WTC11 (cell line): ENCODE measurements at regions not wholly inside any gene's neighbourhood (a gene's known extent, or its start where the extent isn't known, plus 50 kb on each side); places are given as distances from the start of the nearest gene placed in this dataset.

Experiments used
- ATAC-seq: fragments of 200-7000 bp; cut with Tn5 transposase; 2 replicates; pipeline ENCODE4 v1.10.0; 2021; ENCODE audit warnings: mild to moderate bottlenecking, moderate library complexity
- CTCF ChIA-PET: fragments of 300-600 bp; sonication (Branson Sonifier 250); formaldehyde crosslinking; loops from one replicate; lab custom pipeline; 2021; ENCODE audit warnings: antibody characterized with exemption; lab: Charles Lee
- POLR2A ChIA-PET: fragments of 350-600 bp; sonication (Branson Sonifier 250); formaldehyde crosslinking; loops from one replicate; lab custom pipeline; 2021; ENCODE audit warnings: antibody characterized with exemption; lab: Charles Lee
- DNase-seq: peaks from one replicate; pipeline ENCODE4 v3.0.0; 2021; ENCODE audit warnings: low spot score
- H3K27ac Mint-ChIP-seq: 2 replicates; pipeline ENCODE4 v1.8.0; 2021; ENCODE audit warnings: mixed read lengths
- H3K27me3 Mint-ChIP-seq: 2 replicates; pipeline ENCODE4 v1.8.0; 2021; ENCODE audit warnings: low read depth, mild to moderate bottlenecking, moderate library complexity, mixed read lengths
- H3K36me3 Mint-ChIP-seq: 2 replicates; pipeline ENCODE4 v1.8.0; 2021; ENCODE audit warnings: mixed read lengths
- H3K4me1 Mint-ChIP-seq: 2 replicates; pipeline ENCODE4 v1.8.0; 2022; ENCODE audit warnings: mixed read lengths
- H3K4me3 Mint-ChIP-seq: 2 replicates; pipeline ENCODE4 v1.8.0; 2021; ENCODE audit warnings: mild to moderate bottlenecking, moderate library complexity, mixed read lengths
- H3K9me3 Mint-ChIP-seq: 2 replicates; pipeline ENCODE4 v1.8.0; 2021; ENCODE audit warnings: mixed read lengths
- ATF2 ChIP-seq: sonication (generic); formaldehyde crosslinking; IDR thresholded peaks from 2 replicates; pipeline ENCODE4 v1.8.1; 2022; ENCODE audit warnings: low read depth, missing genetic modification reagents, borderline replicate concordance
- ATF6 ChIP-seq: sonication (generic); formaldehyde crosslinking; IDR thresholded peaks from 2 replicates; pipeline ENCODE4 v1.8.1; 2023; ENCODE audit warnings: mild to moderate bottlenecking, missing genetic modification reagents
- ELF4 ChIP-seq: sonication (generic); formaldehyde crosslinking; IDR thresholded peaks from 2 replicates; pipeline ENCODE4 v1.8.1; 2022; ENCODE audit warnings: low read depth, mild to moderate bottlenecking, moderate library complexity, missing genetic modification reagents
- FOXK1 ChIP-seq: sonication (generic); formaldehyde crosslinking; IDR thresholded peaks from 2 replicates; pipeline ENCODE4 v1.8.0; 2022; ENCODE audit warnings: mild to moderate bottlenecking, moderate library complexity, missing genetic modification reagents
- IRF2 ChIP-seq: sonication (generic); formaldehyde crosslinking; IDR thresholded peaks from 2 replicates; pipeline ENCODE4 v1.8.0; 2022; ENCODE audit warnings: low read depth, missing genetic modification reagents, borderline replicate concordance
- JUN ChIP-seq: sonication (generic); formaldehyde crosslinking; IDR thresholded peaks from 2 replicates; pipeline ENCODE4 v1.8.0; 2023; ENCODE audit warnings: mild to moderate bottlenecking, missing genetic modification reagents
- MXD4 ChIP-seq: fragments of 250-450 bp; sonication (Bioruptor Pico); IDR thresholded peaks from 2 replicates; pipeline ENCODE4 v1.8.0; 2021; ENCODE audit warnings: mild to moderate bottlenecking, moderate library complexity, borderline replicate concordance
- NFATC4 ChIP-seq: fragments of 250-450 bp; sonication (Bioruptor Pico); IDR thresholded peaks from 2 replicates; pipeline ENCODE4 v1.9.0; 2021; ENCODE audit warnings: mild to moderate bottlenecking
- OVOL2 ChIP-seq: fragments of 250-450 bp; sonication (Bioruptor Pico); IDR thresholded peaks from 2 replicates; pipeline ENCODE4 v1.9.0; 2021; ENCODE audit warnings: mild to moderate bottlenecking, borderline replicate concordance
- PRDM15 ChIP-seq: sonication (generic); formaldehyde crosslinking; IDR thresholded peaks from 2 replicates; pipeline ENCODE4 v1.8.0; 2022; ENCODE audit warnings: missing genetic modification reagents
- SMAD3 ChIP-seq: sonication (generic); formaldehyde crosslinking; IDR thresholded peaks from 2 replicates; pipeline ENCODE4 v1.8.0; 2022; ENCODE audit warnings: missing genetic modification reagents, mild to moderate bottlenecking, borderline replicate concordance
- TCF7 ChIP-seq: sonication (generic); formaldehyde crosslinking; IDR thresholded peaks from 2 replicates; pipeline ENCODE4 v1.8.0; 2022; ENCODE audit warnings: mild to moderate bottlenecking, low read depth, missing genetic modification reagents, moderate library complexity
- ZNF281 ChIP-seq: sonication (generic); formaldehyde crosslinking; IDR thresholded peaks from 2 replicates; pipeline ENCODE4 v1.8.0; 2023; ENCODE audit warnings: mild to moderate bottlenecking, missing genetic modification reagents
- ZNF416 ChIP-seq: fragments of 250-450 bp; sonication (Bioruptor Pico); IDR thresholded peaks from 2 replicates; pipeline ENCODE4 v1.9.0; 2021; ENCODE audit warnings: mild to moderate bottlenecking, inconsistent platforms
- ZSCAN18 ChIP-seq: fragments of 250-450 bp; sonication (Bioruptor Pico); IDR thresholded peaks from 2 replicates; pipeline ENCODE4 v2.1.2; 2022; ENCODE audit warnings: mild to moderate bottlenecking, moderate library complexity
- TF ChIP-seq, protein P1 (sequence below): sonication (generic); formaldehyde crosslinking; IDR thresholded peaks from 2 replicates; pipeline ENCODE4 v1.8.1; 2023; ENCODE audit warnings: mild to moderate bottlenecking, moderate library complexity, missing genetic modification reagents

DNA sequence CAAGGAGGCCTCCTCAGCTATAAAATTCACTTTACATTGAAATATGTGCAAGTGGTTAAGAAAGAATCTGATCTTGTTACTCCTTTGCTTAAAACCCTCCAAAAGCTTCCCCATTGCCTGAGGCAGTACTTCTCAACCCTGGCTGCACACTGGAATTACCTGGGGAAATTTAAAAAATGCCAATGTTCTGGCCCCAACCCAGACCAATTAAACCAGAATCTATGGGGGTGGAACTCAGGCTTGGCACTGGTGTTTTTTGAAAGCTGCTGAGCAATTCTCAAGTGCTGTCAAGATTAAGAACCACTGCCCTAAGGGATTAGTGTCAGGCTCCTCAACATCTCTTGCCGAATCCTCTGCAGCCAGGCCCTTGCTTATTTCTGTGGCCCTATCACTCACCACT is 269.6 kb downstream of the ELAVL2 start:
- ChIA-PET POLR2A (no interaction called here), CTCF (no interaction called here)
- no peak; the same call in none of the 2 replicates for ATAC-seq
- Mint-ChIP-seq H3K4me1 (peaks cover 28% of the 10 kb centered on the region), H3K9me3 (peaks cover 13% of the 10 kb centered on the region), H3K27ac (no peak overlapping the region), H3K36me3 (no peaks in the 10 kb centered on the region)
- TF ChIP-seq ATF2 (CRISPR knock-in tag) (no peak), FOXK1 (CRISPR knock-in tag) (no peak), OVOL2 (no peak), PRDM15 (CRISPR knock-in tag) (no peak), ELF4 (CRISPR knock-in tag) (no peak), ZNF416 (no peak), MXD4 (CRISPR knock-in tag) (no peak), JUN (CRISPR knock-in tag) (no peak), TCF7 (CRISPR knock-in tag) (no peak), ATF6 (CRISPR knock-in tag) (no peak), ZNF281 (CRISPR knock-in tag) (no peak), NFATC4 (no peak), SMAD3 (no peak), ZSCAN18 (no peak), IRF2 (no peak)
- TF ChIP-seq, protein P1, sequence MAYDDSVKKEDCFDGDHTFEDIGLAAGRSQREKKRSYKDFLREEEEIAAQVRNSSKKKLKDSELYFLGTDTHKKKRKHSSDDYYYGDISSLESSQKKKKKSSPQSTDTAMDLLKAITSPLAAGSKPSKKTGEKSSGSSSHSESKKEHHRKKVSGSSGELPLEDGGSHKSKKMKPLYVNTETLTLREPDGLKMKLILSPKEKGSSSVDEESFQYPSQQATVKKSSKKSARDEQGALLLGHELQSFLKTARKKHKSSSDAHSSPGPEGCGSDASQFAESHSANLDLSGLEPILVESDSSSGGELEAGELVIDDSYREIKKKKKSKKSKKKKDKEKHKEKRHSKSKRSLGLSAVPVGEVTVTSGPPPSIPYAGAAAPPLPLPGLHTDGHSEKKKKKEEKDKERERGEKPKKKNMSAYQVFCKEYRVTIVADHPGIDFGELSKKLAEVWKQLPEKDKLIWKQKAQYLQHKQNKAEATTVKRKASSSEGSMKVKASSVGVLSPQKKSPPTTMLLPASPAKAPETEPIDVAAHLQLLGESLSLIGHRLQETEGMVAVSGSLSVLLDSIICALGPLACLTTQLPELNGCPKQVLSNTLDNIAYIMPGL (CRISPR knock-in tag): no peak
- TF ChIP-seq, all 79 proteins: peak for 0
- H3K27me3 Mint-ChIP-seq: no peaks in the 10 kb centered on the region
- H3K4me3 Mint-ChIP-seq: no peak overlapping the region
- no peak for DNase-seq
